ENCODE measurements at regions not wholly inside any gene's neighbourhood (a gene's known extent, or its start where the extent isn't known, plus 50 kb on each side); places are given as distances from the start of the nearest gene placed in this dataset.

DNA sequence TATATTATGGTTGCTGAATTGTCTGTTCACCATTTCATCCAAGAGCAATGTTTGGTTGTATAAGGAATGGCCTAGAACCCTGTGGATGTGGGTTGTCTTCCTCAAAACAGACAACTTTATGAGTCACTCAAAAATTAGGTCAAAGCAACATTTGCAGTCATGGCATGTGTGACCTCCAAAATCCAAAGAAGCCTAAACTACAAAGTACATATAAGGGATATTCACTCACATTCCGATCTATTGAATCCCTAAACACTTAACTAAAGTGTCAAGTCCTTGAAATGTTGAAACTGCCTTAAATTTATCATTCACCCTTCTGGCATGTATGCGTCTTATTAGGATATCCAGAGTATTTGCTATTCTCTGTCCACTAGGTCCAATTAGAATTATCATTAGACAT, 491.5 kb downstream of the NUF2 start:
- H3K4me3 ChIP-seq (ENCODE audit: low read depth, poor library complexity, severe bottlenecking): no peak overlapping the region
- TF ChIP-seq, protein P1, sequence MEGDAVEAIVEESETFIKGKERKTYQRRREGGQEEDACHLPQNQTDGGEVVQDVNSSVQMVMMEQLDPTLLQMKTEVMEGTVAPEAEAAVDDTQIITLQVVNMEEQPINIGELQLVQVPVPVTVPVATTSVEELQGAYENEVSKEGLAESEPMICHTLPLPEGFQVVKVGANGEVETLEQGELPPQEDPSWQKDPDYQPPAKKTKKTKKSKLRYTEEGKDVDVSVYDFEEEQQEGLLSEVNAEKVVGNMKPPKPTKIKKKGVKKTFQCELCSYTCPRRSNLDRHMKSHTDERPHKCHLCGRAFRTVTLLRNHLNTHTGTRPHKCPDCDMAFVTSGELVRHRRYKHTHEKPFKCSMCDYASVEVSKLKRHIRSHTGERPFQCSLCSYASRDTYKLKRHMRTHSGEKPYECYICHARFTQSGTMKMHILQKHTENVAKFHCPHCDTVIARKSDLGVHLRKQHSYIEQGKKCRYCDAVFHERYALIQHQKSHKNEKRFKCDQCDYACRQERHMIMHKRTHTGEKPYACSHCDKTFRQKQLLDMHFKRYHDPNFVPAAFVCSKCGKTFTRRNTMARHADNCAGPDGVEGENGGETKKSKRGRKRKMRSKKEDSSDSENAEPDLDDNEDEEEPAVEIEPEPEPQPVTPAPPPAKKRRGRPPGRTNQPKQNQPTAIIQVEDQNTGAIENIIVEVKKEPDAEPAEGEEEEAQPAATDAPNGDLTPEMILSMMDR (IDR thresholded peaks at IDR 0.05): no peak
- no peak for TF ChIP-seq POLR2A (IDR thresholded peaks at IDR 0.05)
- 87 to 88% methylated on average over 2 of the region's 2 CpGs for WGBS, 2 donors
- intact Hi-C loops (cut with DNase I; ENCODE audit: low total_unique reads): no loop called here
- DNase-seq (ENCODE audit: low spot score in 2 of 2): no peak

DNA sequence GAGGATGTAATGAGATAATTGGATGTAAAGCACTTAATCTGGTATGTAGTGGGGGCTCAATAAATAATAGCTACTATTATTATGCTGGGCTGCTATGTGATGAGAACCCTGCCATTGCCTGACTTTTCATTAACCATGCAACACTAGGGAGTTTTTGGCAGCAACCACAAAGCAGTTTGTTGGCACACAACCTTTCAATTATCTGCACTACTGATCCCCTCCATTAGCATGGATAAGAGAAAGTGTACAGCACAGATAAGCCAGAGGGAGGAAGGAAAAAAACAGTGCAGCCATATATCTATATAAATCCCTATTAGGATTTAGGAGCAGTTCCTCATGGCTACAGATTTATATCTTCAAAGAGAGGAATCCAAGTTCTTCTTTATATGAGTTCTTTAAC, 498.5 kb downstream of the NUF2 start:
- TF ChIP-seq POLR2A (IDR thresholded peaks at IDR 0.05): no peak
- TF ChIP-seq, protein P1 (IDR thresholded peaks at IDR 0.05): no peak
- DNase-seq (ENCODE audit: low spot score in 2 of 2): no peak
- intact Hi-C loops (cut with DNase I; ENCODE audit: low total_unique reads): no loop called here
- H3K4me3 ChIP-seq (ENCODE audit: low read depth, poor library complexity, severe bottlenecking): no peak overlapping the region

DNA sequence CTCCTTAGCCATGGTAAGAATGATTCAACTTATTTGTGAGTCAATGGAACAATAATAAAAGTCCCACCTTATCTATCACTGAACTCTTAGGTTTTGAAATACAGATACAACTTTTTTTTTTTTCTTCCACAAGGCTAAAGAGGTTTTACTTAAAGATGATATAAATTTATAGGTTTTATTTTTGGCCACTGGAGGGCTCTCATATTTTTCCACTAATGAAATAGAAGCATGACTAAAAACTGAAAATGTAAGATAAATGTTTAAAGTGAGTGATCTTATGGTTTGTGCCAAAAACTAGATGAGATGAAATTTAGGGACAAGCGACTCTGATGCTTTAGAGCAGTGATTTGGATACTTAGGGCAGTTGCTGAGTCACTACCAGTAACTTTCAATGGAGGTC, 499.0 kb downstream of the NUF2 start:
- 48 to 64% methylated on average over 1 of the region's 1 CpG for WGBS, 2 donors
- intact Hi-C loops (cut with DNase I; ENCODE audit: low total_unique reads): no loop called here
- no peak for DNase-seq (ENCODE audit: low spot score in 2 of 2)
- no peak for TF ChIP-seq POLR2A (IDR thresholded peaks at IDR 0.05)
- TF ChIP-seq, protein P1 (IDR thresholded peaks at IDR 0.05): no peak
- H3K4me3 ChIP-seq (ENCODE audit: low read depth, poor library complexity, severe bottlenecking): no peak overlapping the region

DNA sequence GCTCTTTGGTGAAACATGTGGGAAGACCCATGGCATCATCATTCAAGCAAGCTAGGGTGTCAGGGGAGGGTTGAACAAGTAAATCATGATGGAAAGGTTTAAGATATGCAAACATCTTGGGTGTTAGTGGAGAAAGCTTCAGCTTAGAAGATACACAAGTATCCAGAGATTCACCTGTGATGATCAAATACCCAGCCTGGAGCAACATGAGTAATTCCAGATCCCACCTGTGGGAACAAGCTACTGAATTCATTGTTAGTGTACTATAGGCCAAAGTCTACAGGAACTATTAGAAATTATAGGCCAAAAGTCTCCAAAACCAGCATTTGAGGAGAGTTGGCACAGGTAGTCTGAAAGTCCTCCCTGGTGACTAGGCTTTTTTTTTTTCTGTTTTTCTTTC, 499.9 kb downstream of the NUF2 start:
- no peak for TF ChIP-seq POLR2A (IDR thresholded peaks at IDR 0.05)
- intact Hi-C loops (cut with DNase I; ENCODE audit: low total_unique reads): no loop called here
- H3K4me3 ChIP-seq (ENCODE audit: low read depth, poor library complexity, severe bottlenecking): no peak overlapping the region
- DNase-seq (ENCODE audit: low spot score in 2 of 2): no peak

DNA sequence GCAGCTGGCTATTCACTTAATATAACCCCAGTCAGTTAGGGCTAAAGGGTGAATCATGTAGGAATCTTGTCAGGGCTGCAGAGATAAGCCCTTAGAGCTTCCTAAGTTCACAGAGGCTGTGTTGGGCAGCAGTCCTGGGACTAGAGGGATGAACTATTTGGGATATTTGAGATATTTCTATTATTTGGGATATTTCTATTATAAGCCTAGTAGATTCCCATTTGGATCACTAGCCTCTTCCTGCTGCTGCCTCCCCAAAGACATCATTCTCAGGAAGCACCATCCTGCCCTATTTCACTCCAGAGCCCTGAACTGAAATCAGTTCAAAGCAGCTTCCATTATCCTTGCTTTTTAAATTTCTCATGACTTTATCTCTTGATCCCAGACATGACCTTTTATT, 501.3 kb downstream of the NUF2 start:
- TF ChIP-seq, protein P1 (IDR thresholded peaks at IDR 0.05): no peak
- TF ChIP-seq POLR2A (IDR thresholded peaks at IDR 0.05): no peak
- H3K4me3 ChIP-seq (ENCODE audit: low read depth, poor library complexity, severe bottlenecking): no peak overlapping the region
- intact Hi-C loops (cut with DNase I; ENCODE audit: low total_unique reads): no loop called here
- no peak for DNase-seq (ENCODE audit: low spot score in 2 of 2)

DNA sequence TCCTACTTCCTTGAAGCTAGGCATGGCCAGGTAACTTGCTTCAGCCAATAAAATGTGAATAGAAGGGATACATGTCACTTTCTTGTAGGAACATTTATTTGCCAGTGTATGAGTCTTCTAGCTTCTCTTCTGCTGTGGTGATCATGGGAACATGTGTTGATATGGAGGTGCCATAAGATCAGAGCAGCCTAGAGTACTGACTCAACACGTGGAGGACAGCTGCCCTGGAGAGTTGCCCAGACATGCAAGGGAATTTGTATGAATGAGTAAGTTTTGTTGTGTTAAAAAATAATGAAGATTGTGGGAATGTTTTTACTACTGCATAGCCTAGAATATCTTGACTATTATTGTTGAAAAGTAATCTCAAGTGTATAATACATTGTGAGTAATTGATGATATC, 502.3 kb downstream of the NUF2 start:
- DNase-seq (ENCODE audit: low spot score in 2 of 2): no peak
- 8 to 9% methylated on average over 1 of the region's 1 CpG for WGBS, 2 donors
- intact Hi-C loops (cut with DNase I; ENCODE audit: low total_unique reads): no loop called here
- TF ChIP-seq POLR2A (IDR thresholded peaks at IDR 0.05): no peak
- TF ChIP-seq, protein P1 (IDR thresholded peaks at IDR 0.05): no peak
- no peak overlapping the region for H3K4me3 ChIP-seq (ENCODE audit: low read depth, poor library complexity, severe bottlenecking)
